ENCODE measurements at regions not wholly inside any gene's neighbourhood (a gene's known extent, or its start where the extent isn't known, plus 50 kb on each side); places are given as distances from the start of the nearest gene placed in this dataset.

GRCh38 chr2:184004948-184005672, 593.2 kb upstream of the ZNF804A start:
- no peak overlapping the region for H2AFZ ChIP-seq (ENCODE audit: low read depth, low read length)
- no peak overlapping the region for H3K4me2 ChIP-seq (ENCODE audit: insufficient read depth, low read length)
- WGBS (ENCODE audit: insufficient coverage, low coverage, missing lambda C conversion rate), result 0% methylated on average over 2 of the region's 2 CpGs
- ChIA-PET CTCF (ENCODE audit: low intra/inter-chr PET ratio) (no interaction called here), POLR2A (no interaction called here)
- H3K9me1 ChIP-seq (ENCODE audit: control insufficient read depth, insufficient read depth, low read length), result no peaks in the 10 kb centered on the region
- no peak for FAIRE-seq
- BruUV-seq (replicated peaks), result no TSS peak
- no peaks in the 10 kb centered on the region for H3K4me1 ChIP-seq (replicated peaks in 1 of 2; ENCODE audit: control insufficient read depth in 2 of 2, insufficient read depth in 2 of 2, low read length in 2 of 2)
- H3K9ac ChIP-seq (ENCODE audit: insufficient read depth in 1 of 2, low read depth in 2 of 2, low read length in 2 of 2), result no peak overlapping the region
- no peaks in the 10 kb centered on the region for H3K27me3 ChIP-seq (ENCODE audit: control insufficient read depth in 2 of 2, insufficient read depth in 2 of 2, low read length in 2 of 2)
- intact Hi-C loops (cut with micrococcal nuclease), result no loop called here
- ATAC-seq, result no peak
- no peak overlapping the region for H3K27ac ChIP-seq (ENCODE audit: extremely low read depth, low read depth, low read length)
- in situ Hi-C loops (cut with MboI), result no loop called here
- H3K9me3 ChIP-seq (replicated peaks; ENCODE audit: control insufficient read depth, insufficient read depth, low read depth, low read length), result no peaks in the 10 kb centered on the region
- DNase-seq (ENCODE audit: extremely low read depth in 1 of 4, low spot score in 3 of 4), result no peak
- no peaks in the 10 kb centered on the region for H3K36me3 ChIP-seq (ENCODE audit: control insufficient read depth, insufficient read depth, low read length)
- H4K20me1 ChIP-seq (replicated peaks; ENCODE audit: control insufficient read depth, insufficient read depth, low read length), result no peaks in the 10 kb centered on the region
- H3K4me3 ChIP-seq, result no peak overlapping the region
- H3K79me2 ChIP-seq (ENCODE audit: control insufficient read depth, insufficient read depth, low read length), result no peaks in the 10 kb centered on the region
- TF ChIP-seq ZNF398 (CRISPR knock-in tag; IDR thresholded peaks at IDR 0.05) (no peak), ZNF655 (CRISPR knock-in tag; IDR thresholded peaks at IDR 0.05) (no peak), KDM4B (IDR thresholded peaks at IDR 0.05; ENCODE audit: borderline replicate concordance in 2 of 2, low read depth in 1 of 2) (no peak), ELF2 (CRISPR knock-in tag; IDR thresholded peaks at IDR 0.05) (no peak), ASH1L (IDR thresholded peaks at IDR 0.05; ENCODE audit: borderline replicate concordance, low read depth, partially characterized antibody) (no peak), JUND (IDR thresholded peaks at IDR 0.05; ENCODE audit: borderline replicate concordance, low read depth, low read length) (no peak), JUND (tag; IDR thresholded peaks at IDR 0.05; ENCODE audit: borderline replicate concordance, low read depth, low read length) (no peak), RB1 (IDR thresholded peaks at IDR 0.05; ENCODE audit: low read depth) (no peak), IRF1 (CRISPR knock-in tag; IDR thresholded peaks at IDR 0.05; ENCODE audit: borderline replicate concordance) (no peak), CTBP1 (IDR thresholded peaks at IDR 0.05; ENCODE audit: borderline replicate concordance) (no peak), CCNT2 (IDR thresholded peaks at IDR 0.05; ENCODE audit: borderline replicate concordance, extremely low read depth, insufficient read length, low read depth, low read length) (no peak), ZNF668 (CRISPR knock-in tag; IDR thresholded peaks at IDR 0.05) (no peak), HNRNPK (IDR thresholded peaks at IDR 0.05; ENCODE audit: low read depth, low read length, poor library complexity, severe bottlenecking) (no peak), GATAD2A (IDR thresholded peaks at IDR 0.05) (no peak), STAT5B (CRISPR knock-in tag; IDR thresholded peaks at IDR 0.05) (no peak), GTF2F1 (IDR thresholded peaks at IDR 0.05; ENCODE audit: low read depth, low read length) (no peak), RBFOX2 (IDR thresholded peaks at IDR 0.05; ENCODE audit: low read depth, low read length) (no peak), KLF10 (CRISPR knock-in tag; IDR thresholded peaks at IDR 0.05) (no peak)
